ENCODE measurements at regions not wholly inside any gene's neighbourhood (a gene's known extent, or its start where the extent isn't known, plus 50 kb on each side); places are given as distances from the start of the nearest gene placed in this dataset.
"Not testable (repeated sequence)": the region's sequence is repeated elsewhere in the genome, so short reads cannot be mapped to it uniquely, and the experiment has no call there.

- not testable (repeated sequence) for TF ChIP-seq CTCF, POLR2A, EP300 (IDR thresholded peaks at IDR 0.05)
These were observed 134.4 kb upstream of the KCTD3 start for GRCh38 chr1:215432483-215433227.
